ENCODE measurements at regions not wholly inside any gene's neighbourhood (a gene's known extent, or its start where the extent isn't known, plus 50 kb on each side); places are given as distances from the start of the nearest gene placed in this dataset.

GRCh38 chr3:178397836-178398235 is 138.4 kb upstream of the KCNMB2 start:
- TF ChIP-seq POLR2A (IDR thresholded peaks at IDR 0.05; ENCODE audit: extremely low read depth, insufficient read length) (no peak), CTCF (IDR thresholded peaks at IDR 0.05; ENCODE audit: low read depth, low read length) (no peak)
